ENCODE measurements at regions not wholly inside any gene's neighbourhood (a gene's known extent, or its start where the extent isn't known, plus 50 kb on each side); places are given as distances from the start of the nearest gene placed in this dataset.

- TF ChIP-seq EGR1 (IDR thresholded peaks at IDR 0.05), result no peak
- TF ChIP-seq FOXM1 (IDR thresholded peaks at IDR 0.05; ENCODE audit: borderline replicate concordance, low read depth), result no peak
- no peak for TF ChIP-seq TAF1 (IDR thresholded peaks at IDR 0.05; ENCODE audit: low read depth)
- no peak for TF ChIP-seq CEBPB (IDR thresholded peaks at IDR 0.05)
- TF ChIP-seq EP300 (IDR thresholded peaks at IDR 0.05; ENCODE audit: borderline replicate concordance), result no peak
- TF ChIP-seq USF1 (IDR thresholded peaks at IDR 0.05), result no peak
- TF ChIP-seq RAD21 (IDR thresholded peaks at IDR 0.05; ENCODE audit: low read depth), result no peak
Observed at GRCh38 chr17:70936724-70937123, 767.4 kb downstream of the KCNJ2 start.

GRCh38 chr17:70938336-70938735 lies 769.0 kb downstream of the KCNJ2 start:
- TF ChIP-seq CEBPB (IDR thresholded peaks at IDR 0.05), result no peak
- no peak for TF ChIP-seq MAX (IDR thresholded peaks at IDR 0.05)
- TF ChIP-seq TEAD4 (IDR thresholded peaks at IDR 0.05), result no peak
- no peak for TF ChIP-seq TAF1 (IDR thresholded peaks at IDR 0.05; ENCODE audit: low read depth)
- no peak for TF ChIP-seq EGR1 (IDR thresholded peaks at IDR 0.05)
- no peak for TF ChIP-seq REST (IDR thresholded peaks at IDR 0.05; ENCODE audit: low read depth)
- no peak for TF ChIP-seq YY1 (IDR thresholded peaks at IDR 0.05; ENCODE audit: low read depth)
- TF ChIP-seq RAD21 (IDR thresholded peaks at IDR 0.05; ENCODE audit: low read depth), result no peak
- TF ChIP-seq TCF12 (IDR thresholded peaks at IDR 0.05; ENCODE audit: low read depth), result no peak
- TF ChIP-seq USF1 (IDR thresholded peaks at IDR 0.05), result no peak
- no peak for TF ChIP-seq CREB1 (IDR thresholded peaks at IDR 0.05; ENCODE audit: low read depth)
- no peak for TF ChIP-seq FOXM1 (IDR thresholded peaks at IDR 0.05; ENCODE audit: borderline replicate concordance, low read depth)
- no peak for TF ChIP-seq EP300 (IDR thresholded peaks at IDR 0.05; ENCODE audit: borderline replicate concordance)
- no peak for TF ChIP-seq ZBTB7A (IDR thresholded peaks at IDR 0.05; ENCODE audit: low read depth)
- no peak for TF ChIP-seq NFIC (IDR thresholded peaks at IDR 0.05)

- TF ChIP-seq FOXM1 (IDR thresholded peaks at IDR 0.05; ENCODE audit: borderline replicate concordance, low read depth) (no peak), MAX (IDR thresholded peaks at IDR 0.05) (no peak), TCF12 (IDR thresholded peaks at IDR 0.05; ENCODE audit: low read depth) (no peak), REST (IDR thresholded peaks at IDR 0.05; ENCODE audit: low read depth) (no peak), EP300 (IDR thresholded peaks at IDR 0.05; ENCODE audit: borderline replicate concordance) (no peak), YY1 (IDR thresholded peaks at IDR 0.05; ENCODE audit: low read depth) (no peak), EGR1 (IDR thresholded peaks at IDR 0.05) (no peak), RAD21 (IDR thresholded peaks at IDR 0.05; ENCODE audit: low read depth) (no peak), TEAD4 (IDR thresholded peaks at IDR 0.05) (no peak), TAF1 (IDR thresholded peaks at IDR 0.05; ENCODE audit: low read depth) (no peak), NFIC (IDR thresholded peaks at IDR 0.05) (no peak), ZBTB7A (IDR thresholded peaks at IDR 0.05; ENCODE audit: low read depth) (no peak), USF1 (IDR thresholded peaks at IDR 0.05) (no peak), CEBPB (IDR thresholded peaks at IDR 0.05) (no peak), CREB1 (IDR thresholded peaks at IDR 0.05; ENCODE audit: low read depth) (no peak)
Observed at GRCh38 chr17:70945386-70945785, 776.1 kb downstream of the KCNJ2 start.

- no peak for TF ChIP-seq NFIC (IDR thresholded peaks at IDR 0.05)
- no peak for TF ChIP-seq REST (IDR thresholded peaks at IDR 0.05; ENCODE audit: low read depth)
- TF ChIP-seq EGR1 (IDR thresholded peaks at IDR 0.05), result no peak
- no peak for TF ChIP-seq FOXM1 (IDR thresholded peaks at IDR 0.05; ENCODE audit: borderline replicate concordance, low read depth)
- TF ChIP-seq MAX (IDR thresholded peaks at IDR 0.05), result no peak
- no peak for TF ChIP-seq ZBTB7A (IDR thresholded peaks at IDR 0.05; ENCODE audit: low read depth)
- no peak for TF ChIP-seq RAD21 (IDR thresholded peaks at IDR 0.05; ENCODE audit: low read depth)
- no peak for TF ChIP-seq TAF1 (IDR thresholded peaks at IDR 0.05; ENCODE audit: low read depth)
- TF ChIP-seq CEBPB (IDR thresholded peaks at IDR 0.05), result no peak
- no peak for TF ChIP-seq YY1 (IDR thresholded peaks at IDR 0.05; ENCODE audit: low read depth)
- TF ChIP-seq TCF12 (IDR thresholded peaks at IDR 0.05; ENCODE audit: low read depth), result no peak
- TF ChIP-seq EP300 (IDR thresholded peaks at IDR 0.05; ENCODE audit: borderline replicate concordance), result no peak
- no peak for TF ChIP-seq TEAD4 (IDR thresholded peaks at IDR 0.05)
- no peak for TF ChIP-seq USF1 (IDR thresholded peaks at IDR 0.05)
Observed at GRCh38 chr17:70947215-70947614, 777.9 kb downstream of the KCNJ2 start.
